HCT116 (cell line): ENCODE measurements at regions not wholly inside any gene's neighbourhood (a gene's known extent, or its start where the extent isn't known, plus 50 kb on each side); places are given as distances from the start of the nearest gene placed in this dataset.

Experiments
- CEBPB ChIP-seq: IDR thresholded peaks from 2 replicates; pipeline ENCODE4 v1.6.1; 2012; ENCODE audit warnings: low read depth
- EZH2phosphoT487 ChIP-seq: fragments of 200-600 bp; IDR thresholded peaks from 2 replicates; pipeline ENCODE4 v1.6.1; 2018; ENCODE audit warnings: antibody characterized with exemption, borderline replicate concordance

DNA sequence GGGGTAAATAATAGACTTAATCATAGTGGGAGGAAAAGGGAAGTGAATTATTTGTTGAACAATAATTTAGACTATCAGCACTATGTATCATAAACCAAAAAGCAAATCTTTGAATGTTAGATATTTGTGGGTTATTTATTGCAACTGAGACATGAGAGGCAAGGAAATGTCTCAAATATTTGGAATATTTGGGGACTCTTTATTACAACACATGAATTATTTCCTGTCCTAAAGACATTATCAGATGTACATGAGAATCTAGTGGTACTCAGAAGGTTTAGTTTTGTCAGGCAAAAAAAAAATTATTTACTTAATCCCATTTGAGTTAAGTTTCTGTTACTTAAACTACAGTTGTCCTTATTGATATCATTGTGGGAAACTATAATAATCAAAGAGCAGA lies 91.1 kb downstream of the TLR4 start:
- TF ChIP-seq EZH2phosphoT487 (no peak), CEBPB (no peak)
